ENCODE measurements at regions not wholly inside any gene's neighbourhood (a gene's known extent, or its start where the extent isn't known, plus 50 kb on each side); places are given as distances from the start of the nearest gene placed in this dataset.

GRCh38 chr13:72165276-72165675 is 298.3 kb upstream of the DACH1 start:
- Histone ChIP-seq H3K4me1 (ENCODE audit: control insufficient read depth in 5 of 5, insufficient read depth in 5 of 5, low read length in 5 of 5) (no peaks in the 10 kb centered on the region), H3K9ac (ENCODE audit: insufficient read depth in 1 of 2, low read length in 2 of 2) (no peak overlapping the region), H3K4me3 (no peak overlapping the region), H3K27ac (ENCODE audit: low read depth in 1 of 2, low read length in 1 of 2) (no peak overlapping the region), H3K27me3 (ENCODE audit: control insufficient read depth in 3 of 3, insufficient read depth in 3 of 3, low read length in 2 of 3) (no peaks in the 10 kb centered on the region), H3K9me3 (ENCODE audit: control insufficient read depth in 4 of 4, insufficient read depth in 3 of 4, low read length in 3 of 4) (no peaks in the 10 kb centered on the region), H3K36me3 (ENCODE audit: control insufficient read depth in 4 of 4, insufficient read depth in 4 of 4, low read length in 4 of 4) (no peaks in the 10 kb centered on the region)
- DNase-seq (no peak), ATAC-seq (ENCODE audit: insufficient read depth, low FRiP score) (no peak)
- TF ChIP-seq CTCF (IDR thresholded peaks at IDR 0.05; ENCODE audit: control extremely low read depth, extremely low read depth), result no peak
- WGBS, 2 donors, result 73 to 94% methylated on average over 1 of the region's 1 CpG

DNA sequence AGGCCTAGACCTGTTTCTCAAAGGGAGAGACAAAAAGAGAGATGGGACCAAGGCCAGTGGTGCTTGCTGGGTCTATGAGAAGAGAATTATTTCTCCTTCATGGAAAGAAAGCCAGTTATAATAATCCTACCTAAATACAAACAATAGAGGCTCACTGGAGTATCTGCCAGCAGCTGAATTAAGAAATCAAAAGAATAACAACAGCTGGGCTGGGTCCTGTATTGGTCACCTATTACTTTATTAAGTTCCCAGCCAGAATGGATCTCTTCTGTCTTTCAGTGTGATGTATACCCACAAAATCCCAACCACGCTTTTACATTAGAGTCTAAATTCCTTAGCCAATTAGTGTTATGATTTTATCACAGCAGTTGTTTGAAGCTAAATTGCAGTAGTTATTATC is 297.8 kb upstream of the DACH1 start:
- Histone ChIP-seq H3K27ac (ENCODE audit: low read depth in 1 of 2, low read length in 1 of 2) (no peak overlapping the region), H3K9me3 (ENCODE audit: control insufficient read depth in 4 of 4, insufficient read depth in 3 of 4, low read length in 3 of 4) (no peaks in the 10 kb centered on the region), H3K36me3 (ENCODE audit: control insufficient read depth in 4 of 4, insufficient read depth in 4 of 4, low read length in 4 of 4) (no peaks in the 10 kb centered on the region), H3K27me3 (ENCODE audit: control insufficient read depth in 3 of 3, insufficient read depth in 3 of 3, low read length in 2 of 3) (no peaks in the 10 kb centered on the region), H3K9ac (ENCODE audit: insufficient read depth in 1 of 2, low read length in 2 of 2) (no peak overlapping the region), H3K4me1 (ENCODE audit: control insufficient read depth in 5 of 5, insufficient read depth in 5 of 5, low read length in 5 of 5) (no peaks in the 10 kb centered on the region), H3K4me3 (no peak overlapping the region)
- DNase-seq, result no peak
- TF ChIP-seq CTCF (IDR thresholded peaks at IDR 0.05; ENCODE audit: control extremely low read depth, extremely low read depth), result no peak
- 88 to 90% methylated on average over 1 of the region's 1 CpG for WGBS, 2 donors
- ATAC-seq (ENCODE audit: insufficient read depth, low FRiP score), result no peak

DNA sequence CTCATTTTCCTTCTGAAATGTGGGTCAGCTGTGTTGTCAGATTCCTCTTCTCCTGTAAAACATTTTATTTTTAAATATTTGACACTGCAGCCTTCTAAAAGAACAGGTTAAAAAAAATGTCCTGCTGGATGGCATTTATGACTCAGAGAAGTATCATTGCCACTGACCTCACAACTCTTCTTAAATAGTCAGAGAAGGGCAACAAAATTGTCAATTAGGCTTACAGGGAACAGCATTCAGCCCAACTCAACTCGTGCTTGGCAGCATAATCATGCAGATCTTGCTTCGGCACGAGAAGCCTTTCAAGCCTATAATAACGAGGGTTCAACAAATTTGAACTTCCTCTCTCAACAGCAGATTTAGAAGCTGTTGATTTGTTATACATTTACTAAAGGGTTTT is 296.7 kb upstream of the DACH1 start:
- DNase-seq (no peak), ATAC-seq (ENCODE audit: insufficient read depth, low FRiP score) (no peak)
- no peaks in the 10 kb centered on the region for H3K27me3 ChIP-seq (ENCODE audit: control insufficient read depth in 3 of 3, insufficient read depth in 3 of 3, low read length in 2 of 3)
- no peaks in the 10 kb centered on the region for H3K4me1 ChIP-seq (ENCODE audit: control insufficient read depth in 5 of 5, insufficient read depth in 5 of 5, low read length in 5 of 5)
- no peak overlapping the region for H3K27ac ChIP-seq (ENCODE audit: low read depth in 1 of 2, low read length in 1 of 2)
- no peak for TF ChIP-seq CTCF (IDR thresholded peaks at IDR 0.05; ENCODE audit: control extremely low read depth, extremely low read depth)
- no peaks in the 10 kb centered on the region for H3K9me3 ChIP-seq (ENCODE audit: control insufficient read depth in 4 of 4, insufficient read depth in 3 of 4, low read length in 3 of 4)
- no peak overlapping the region for H3K9ac ChIP-seq (ENCODE audit: insufficient read depth in 1 of 2, low read length in 2 of 2)
- 70 to 84% methylated on average over 4 of the region's 4 CpGs for WGBS, 2 donors
- H3K36me3 ChIP-seq (ENCODE audit: control insufficient read depth in 4 of 4, insufficient read depth in 4 of 4, low read length in 4 of 4), result no peaks in the 10 kb centered on the region
- H3K4me3 ChIP-seq, result no peak overlapping the region

GRCh38 chr13:72160977-72161376 is 294.0 kb upstream of the DACH1 start:
- H3K4me3 ChIP-seq, result no peak overlapping the region
- 69 to 70% methylated on average over 5 of the region's 5 CpGs for WGBS, 2 donors
- no peaks in the 10 kb centered on the region for H3K36me3 ChIP-seq (ENCODE audit: control insufficient read depth in 4 of 4, insufficient read depth in 4 of 4, low read length in 4 of 4)
- ATAC-seq (ENCODE audit: insufficient read depth, low FRiP score), result no peak
- no peak for TF ChIP-seq CTCF (IDR thresholded peaks at IDR 0.05; ENCODE audit: control extremely low read depth, extremely low read depth)
- no peak overlapping the region for H3K27ac ChIP-seq (ENCODE audit: low read depth in 1 of 2, low read length in 1 of 2)
- H3K9ac ChIP-seq (ENCODE audit: insufficient read depth in 1 of 2, low read length in 2 of 2), result no peak overlapping the region
- no peak for DNase-seq
- no peaks in the 10 kb centered on the region for H3K27me3 ChIP-seq (ENCODE audit: control insufficient read depth in 3 of 3, insufficient read depth in 3 of 3, low read length in 2 of 3)
- H3K9me3 ChIP-seq (ENCODE audit: control insufficient read depth in 4 of 4, insufficient read depth in 3 of 4, low read length in 3 of 4), result no peaks in the 10 kb centered on the region
- no peaks in the 10 kb centered on the region for H3K4me1 ChIP-seq (ENCODE audit: control insufficient read depth in 5 of 5, insufficient read depth in 5 of 5, low read length in 5 of 5)
